Tibial nerve (tissue), 4 donors: ENCODE measurements at regions not wholly inside any gene's neighbourhood (a gene's known extent, or its start where the extent isn't known, plus 50 kb on each side); places are given as distances from the start of the nearest gene placed in this dataset.

Source experiments
- CTCF ChIP-seq, 5 experiments: fragments of 200-600 bp in 3 of 5; fragments of 450-650 bp in 2 of 5; sonication (generic) in 3 of 5; IDR thresholded peaks; one replicate each; pipeline ENCODE4 v1.5.1; 2016 to 2019; ENCODE audit warnings: antibody characterized with exemption in 5 of 5, mild to moderate bottlenecking in 3 of 5, moderate library complexity in 2 of 5
- EP300 ChIP-seq, 2 donors: sonication (generic); formaldehyde crosslinking; IDR thresholded peaks; one replicate each; pipeline ENCODE4 v1.6.1; 2017; ENCODE audit warnings: antibody characterized with exemption in 2 of 2, mild to moderate bottlenecking in 1 of 2
- POLR2A ChIP-seq, 2 donors: fragments of 450-650 bp; IDR thresholded peaks; one replicate each; pipeline ENCODE4 v1.6.1; 2017; ENCODE audit warnings: antibody characterized with exemption in 2 of 2, mild to moderate bottlenecking in 2 of 2, moderate library complexity in 2 of 2

- no peak for TF ChIP-seq POLR2A (IDR thresholded peaks at IDR 0.05)
- no peak for TF ChIP-seq EP300 (IDR thresholded peaks at IDR 0.05)
- TF ChIP-seq CTCF (IDR thresholded peaks at IDR 0.05): no peak
These were observed 141.0 kb upstream of the KCTD1 start for GRCh38 chr18:26689226-26689879.
